HepG2 (cell line): ENCODE measurements at regions not wholly inside any gene's neighbourhood (a gene's known extent, or its start where the extent isn't known, plus 50 kb on each side); places are given as distances from the start of the nearest gene placed in this dataset.

Experiments
- ATAC-seq: fragments of 200-7000 bp; cut with Tn5 transposase; 3 replicates; pipeline ENCODE4 v1.9.1; 2020; ENCODE audit warnings: mild to moderate bottlenecking, moderate library complexity
- BruUV-seq: library from RNA; stranded (reverse); fragments of 400-500 nt; replicated peaks from 2 replicates; lab custom pipeline; 2021; lab: Mats Ljungman, UMichigan
- CTCF ChIA-PET: fragments of 300-600 bp; formaldehyde crosslinking; extraction: SDS; loops from one replicate; lab custom pipeline; 2021; ENCODE audit warnings: low total read pairs, inconsistent platforms, low intra/inter-chr PET ratio; lab: Yijun Ruan, JAX
- POLR2A ChIA-PET: fragments of 350-600 bp; sonication (Branson Sonifier 250); formaldehyde crosslinking; loops from one replicate; lab custom pipeline; 2020; ENCODE audit warnings: antibody characterized with exemption, inconsistent platforms; lab: Yijun Ruan, JAX
- DNase-seq: peaks from one replicate; pipeline ENCODE4 v3.0.0-alpha.2; 2015; ENCODE audit warnings: low spot score
- FAIRE-seq: peaks from 3 replicates; lab custom pipeline; 2011; peaks lifted over from hg19 to GRCh38; lab: Jason Lieb, UNC
- H2AFZ ChIP-seq: one replicate; pipeline ENCODE4 v1.6.1; 2011; ENCODE audit warnings: low read length, inconsistent platforms
- H3K27ac ChIP-seq: fragments of 300-600 bp; 3 replicates; pipeline ENCODE4 v1.8.0; 2011; ENCODE audit warnings: mixed run types, mild to moderate bottlenecking, mixed read lengths, low read length, inconsistent platforms; ENCODE audit not compliant: insufficient read depth; ENCODE audit errors: extremely low read length
- H3K27me3 ChIP-seq, 2 experiments: fragments of 200-600 bp in 1 of 2; 2 replicates in 1 of 2; 3 replicates in 1 of 2; pipeline versions ENCODE4 v1.6.0 to v1.8.0; 2011; ENCODE audit warnings: low read length in 2 of 2, mild to moderate bottlenecking in 2 of 2, moderate library complexity in 2 of 2, inconsistent platforms in 1 of 2; ENCODE audit not compliant: insufficient read depth in 2 of 2, control insufficient read depth in 1 of 2
- H3K36me3 ChIP-seq, 2 experiments: fragments of 200-600 bp in 1 of 2; replicated peaks in 1 of 2; 2 replicates in 1 of 2; 3 replicates in 1 of 2; pipeline versions ENCODE4 v1.5.1 to v1.8.0; 2011; ENCODE audit warnings: low read length in 2 of 2, inconsistent platforms in 1 of 2; ENCODE audit not compliant: insufficient read depth in 2 of 2, control insufficient read depth in 1 of 2
- H3K4me1 ChIP-seq: 2 replicates; pipeline ENCODE4 v1.5.1; 2012; ENCODE audit warnings: low read length, inconsistent platforms; ENCODE audit not compliant: insufficient read depth
- H3K4me2 ChIP-seq: 2 replicates; pipeline ENCODE4 v1.6.0; 2011; ENCODE audit warnings: low read depth, low read length, inconsistent platforms
- H3K4me3 ChIP-seq, 3 experiments: fragments of 200-600 bp in 1 of 3; sonication (generic), shearing (Covaris generic) in 1 of 3; replicated peaks in 1 of 3; 2 replicates each; pipeline ENCODE4 v1.5.1; 2011 to 2016; ENCODE audit warnings: low read length in 3 of 3, inconsistent platforms in 2 of 3, low read depth in 2 of 3, mild to moderate bottlenecking in 2 of 3, control low read depth in 1 of 3, mixed read lengths in 1 of 3; ENCODE audit not compliant: insufficient read depth in 1 of 3
- H3K79me2 ChIP-seq: one replicate; pipeline ENCODE4 v1.6.1; 2011; ENCODE audit warnings: low read length, inconsistent platforms; ENCODE audit not compliant: insufficient read depth
- H3K9ac ChIP-seq: 2 replicates; pipeline ENCODE4 v1.6.0; 2011; ENCODE audit warnings: mild to moderate bottlenecking, low read depth, low read length, inconsistent platforms; ENCODE audit not compliant: insufficient read depth
- H3K9me3 ChIP-seq: 2 replicates; pipeline ENCODE4 v1.5.1; 2012; ENCODE audit warnings: mild to moderate bottlenecking, low read length
- H4K20me1 ChIP-seq: 2 replicates; pipeline ENCODE4 v1.6.0; 2011; ENCODE audit warnings: inconsistent platforms, mild to moderate bottlenecking, low read length, moderate library complexity; ENCODE audit not compliant: insufficient read depth
- EED ChIP-seq: sonication (generic); formaldehyde crosslinking; IDR thresholded peaks from 2 replicates; pipeline ENCODE4 v1.5.0; 2020; ENCODE audit warnings: mild to moderate bottlenecking, missing genetic modification reagents
- ESRRA ChIP-seq: sonication (generic); formaldehyde crosslinking; IDR thresholded peaks from 2 replicates; pipeline ENCODE4 v1.5.1; 2020; ENCODE audit warnings: mild to moderate bottlenecking, low read depth, missing genetic modification reagents
- FOXA1 ChIP-seq, 2 experiments: fragments of 450-650 bp in 1 of 2; sonication (generic) in 1 of 2; formaldehyde crosslinking in 1 of 2; IDR thresholded peaks; 2 replicates each; pipeline versions ENCODE4 v1.4.0 to v1.6.1; 2016 to 2020; ENCODE audit warnings: missing genetic modification reagents in 1 of 2
- FOXO1 ChIP-seq: sonication (generic); formaldehyde crosslinking; IDR thresholded peaks from 2 replicates; pipeline ENCODE4 v1.4.0; 2020; ENCODE audit warnings: missing genetic modification reagents
- HMGXB3 ChIP-seq: sonication (generic); formaldehyde crosslinking; IDR thresholded peaks from 2 replicates; pipeline ENCODE4 v1.4.0; 2020; ENCODE audit warnings: missing genetic modification reagents, borderline replicate concordance
- JARID2 ChIP-seq: sonication (generic); formaldehyde crosslinking; IDR thresholded peaks from 2 replicates; pipeline ENCODE4 v1.8.1; 2023; ENCODE audit warnings: missing genetic modification reagents, inconsistent platforms; ENCODE audit not compliant: insufficient replicate concordance
- KLF13 ChIP-seq: sonication (generic); formaldehyde crosslinking; IDR thresholded peaks from 2 replicates; pipeline ENCODE4 v1.4.0; 2020; ENCODE audit warnings: mild to moderate bottlenecking, missing genetic modification reagents
- KMT2B ChIP-seq: IDR thresholded peaks from 2 replicates; pipeline ENCODE4 v1.6.1; 2016; ENCODE audit warnings: missing genetic modification reagents, missing compliant biosample characterization
- MED1 ChIP-seq: sonication (generic); formaldehyde crosslinking; IDR thresholded peaks from 2 replicates; pipeline ENCODE4 v1.4.0; 2020; ENCODE audit warnings: missing genetic modification reagents
- MXD3 ChIP-seq: IDR thresholded peaks from 2 replicates; pipeline ENCODE4 v1.6.1; 2016; ENCODE audit warnings: mild to moderate bottlenecking, missing biosample characterization, missing genetic modification reagents
- NBN ChIP-seq: fragments of 450-650 bp; conservative IDR thresholded peaks from 2 replicates; pipeline ENCODE4 v1.6.1; 2017
- NR1H2 ChIP-seq: sonication (generic); formaldehyde crosslinking; IDR thresholded peaks from 2 replicates; pipeline ENCODE4 v1.8.1; 2022; ENCODE audit warnings: low read depth, missing genetic modification reagents, borderline replicate concordance
- RBM22 ChIP-seq: fragments of 200-400 bp; formaldehyde crosslinking; optimal IDR thresholded peaks from 2 replicates; pipeline ENCODE3; 2017; ENCODE audit warnings: mild to moderate bottlenecking, low read length, moderate library complexity
- SRSF1 ChIP-seq: fragments of 200-400 bp; formaldehyde crosslinking; optimal IDR thresholded peaks from 2 replicates; pipeline ENCODE3; 2017; ENCODE audit warnings: mild to moderate bottlenecking, low read depth, low read length, moderate library complexity
- TEAD3 ChIP-seq: optimal IDR thresholded peaks from 2 replicates; pipeline ENCODE3; 2016; ENCODE audit warnings: borderline replicate concordance
- ZBTB42 ChIP-seq: sonication (generic); formaldehyde crosslinking; IDR thresholded peaks from 2 replicates; pipeline ENCODE4 v1.5.0; 2020; ENCODE audit warnings: mild to moderate bottlenecking, missing genetic modification reagents
- ZNF138 ChIP-seq: sonication (generic); formaldehyde crosslinking; IDR thresholded peaks from 2 replicates; pipeline ENCODE4 v1.5.0; 2020; ENCODE audit warnings: mild to moderate bottlenecking, low read depth, missing genetic modification reagents
- ZNF230 ChIP-seq: sonication (generic); formaldehyde crosslinking; IDR thresholded peaks from 2 replicates; pipeline ENCODE4 v1.4.0; 2020; ENCODE audit warnings: mild to moderate bottlenecking, missing genetic modification reagents
- ZNF34 ChIP-seq: sonication (generic); formaldehyde crosslinking; IDR thresholded peaks from 2 replicates; pipeline ENCODE4 v1.4.0; 2020; ENCODE audit warnings: mild to moderate bottlenecking, missing genetic modification reagents, borderline replicate concordance
- ZNF496 ChIP-seq: sonication (generic); formaldehyde crosslinking; IDR thresholded peaks from 2 replicates; pipeline ENCODE4 v1.8.1; 2023; ENCODE audit warnings: mild to moderate bottlenecking, moderate library complexity, missing genetic modification reagents; ENCODE audit not compliant: insufficient replicate concordance
- ZNF839 ChIP-seq: sonication (generic); formaldehyde crosslinking; IDR thresholded peaks from 2 replicates; pipeline ENCODE4 v1.4.0; 2020; ENCODE audit warnings: missing genetic modification reagents, mild to moderate bottlenecking, borderline replicate concordance
- ZSCAN12 ChIP-seq: sonication (generic); formaldehyde crosslinking; IDR thresholded peaks from 2 replicates; pipeline ENCODE4 v1.9.0; 2021; ENCODE audit warnings: mild to moderate bottlenecking, missing genetic modification reagents
- WGBS: methylation state at CpG from one replicate; pipeline ENCODE4 v1.1.6; 2017; ENCODE audit warnings: low lambda C conversion rate; 5-methylcytosine and 5-hydroxymethylcytosine counted together
- in situ Hi-C: cut with HindIII; loops from 2 replicates; pipeline ENCODE4 v1.10.0; 2017; ENCODE audit warnings: low pct_unique_long_range_greater_than_20kb; ENCODE audit not compliant: extremely low pct_ligation_motif_present
- intact Hi-C: fragments of 100-400 bp; cut with micrococcal nuclease; formaldehyde crosslinking; loops from one replicate; pipeline ENCODE4 v1.10.0; 2022; ENCODE audit not compliant: unreplicated experiment

- no peak for TF ChIP-seq HMGXB3 (CRISPR knock-in tag)
- TF ChIP-seq ZNF230 (CRISPR knock-in tag) = no peak
- TF ChIP-seq, all 625 proteins: peak for 0
These were observed 1605.6 kb upstream of the ZEB2 start (continued) for GRCh38 chr2:146125551-146125950.

- no peak for ATAC-seq
- Histone ChIP-seq H3K9ac (no peak overlapping the region), H3K9me3 (no peaks in the 10 kb centered on the region), H3K27ac (no peak overlapping the region), H4K20me1 (no peaks in the 10 kb centered on the region), H3K4me2 (no peak overlapping the region), H3K79me2 (no peaks in the 10 kb centered on the region), H3K36me3 (no peaks in the 10 kb centered on the region), H2AFZ (no peak overlapping the region), H3K4me1 (no peaks in the 10 kb centered on the region), H3K4me3 (no peak overlapping the region), H3K27me3 (no peaks in the 10 kb centered on the region)
- CTCF ChIA-PET = no interaction called here
- POLR2A ChIA-PET = no interaction called here
- FAIRE-seq = no peak
- DNase-seq = no peak
- WGBS = 6% methylated on average over 2 of the region's 2 CpGs
- TF ChIP-seq FOXA1 (IDR thresholded peaks at IDR 0.05) (no peak), FOXA1 (CRISPR knock-in tag; IDR thresholded peaks at IDR 0.05) (no peak), ZNF34 (no peak), SRSF1 (no peak), ZNF496 (CRISPR knock-in tag) (no peak), KMT2B (no peak), TEAD3 (no peak), ZBTB42 (CRISPR knock-in tag) (no peak), KLF13 (no peak), JARID2 (CRISPR knock-in tag) (no peak), NR1H2 (no peak), ZNF839 (CRISPR knock-in tag) (no peak), EED (CRISPR knock-in tag) (no peak), NBN (no peak), RBM22 (no peak), MXD3 (CRISPR knock-in tag) (no peak), MED1 (CRISPR knock-in tag) (no peak), ZSCAN12 (CRISPR knock-in tag) (no peak), FOXO1 (no peak), ZNF138 (CRISPR knock-in tag) (no peak), ESRRA (no peak)
- intact Hi-C loops (no loop called here), in situ Hi-C loops (no loop called here)
- BruUV-seq = no TSS peak
These were observed 1604.8 kb upstream of the ZEB2 start for GRCh38 chr2:146124741-146125140.
